ENCODE measurements at regions not wholly inside any gene's neighbourhood (a gene's known extent, or its start where the extent isn't known, plus 50 kb on each side); places are given as distances from the start of the nearest gene placed in this dataset.
A peak's percentile ranks its signal among the peaks of the same experiment; 100 is the strongest.

- no peak for DNase-seq
These were observed 1563.2 kb upstream of the MIR17HG start for GRCh38 chr13:89784161-89784809.

GRCh38 chr13:89786531-89786930, 1561.0 kb upstream of the MIR17HG start:
- DNase-seq = no peak

GRCh38 chr13:89790696-89791095, 1556.8 kb upstream of the MIR17HG start:
- no peak for DNase-seq

- no peak for DNase-seq
These were observed 1555.4 kb upstream of the MIR17HG start for GRCh38 chr13:89791971-89792630.

GRCh38 chr13:89796196-89796595, 1551.3 kb upstream of the MIR17HG start:
- no peak for DNase-seq

- DNase-seq = no peak
These were observed 1543.6 kb upstream of the MIR17HG start for GRCh38 chr13:89803839-89804238.

GRCh38 chr13:89806594-89806993, 1540.9 kb upstream of the MIR17HG start:
- no peak for DNase-seq

GRCh38 chr13:89812856-89813255, 1534.6 kb upstream of the MIR17HG start:
- no peak for DNase-seq

GRCh38 chr13:89816404-89816803, 1531.1 kb upstream of the MIR17HG start:
- DNase-seq = no peak

- no peak for DNase-seq
These were observed 1525.0 kb upstream of the MIR17HG start for GRCh38 chr13:89822467-89822866.

- peak in 4 of 56 donors; percentile 2 to 7 (median 4) for DNase-seq
These were observed 1519.9 kb upstream of the MIR17HG start for GRCh38 chr13:89827552-89827951.

- DNase-seq = no peak
These were observed 1519.0 kb upstream of the MIR17HG start for GRCh38 chr13:89828506-89828905.

- DNase-seq = no peak
These were observed 1516.3 kb upstream of the MIR17HG start for GRCh38 chr13:89831157-89831556.

GRCh38 chr13:89832827-89833226, 1514.7 kb upstream of the MIR17HG start:
- DNase-seq = no peak

- no peak for DNase-seq
These were observed 1503.9 kb upstream of the MIR17HG start for GRCh38 chr13:89843621-89844020.

GRCh38 chr13:89845874-89846273, 1501.6 kb upstream of the MIR17HG start:
- DNase-seq = no peak

GRCh38 chr13:89846926-89847585, 1500.4 kb upstream of the MIR17HG start:
- DNase-seq = no peak

GRCh38 chr13:89852570-89852969, 1494.9 kb upstream of the MIR17HG start:
- no peak for DNase-seq

- no peak for DNase-seq
These were observed 1491.0 kb upstream of the MIR17HG start for GRCh38 chr13:89856512-89856911.

- no peak for DNase-seq
These were observed 1490.0 kb upstream of the MIR17HG start for GRCh38 chr13:89857502-89857901.

- DNase-seq = no peak
These were observed 1485.3 kb upstream of the MIR17HG start for GRCh38 chr13:89862011-89862690.

GRCh38 chr13:89862691-89863036, 1484.8 kb upstream of the MIR17HG start:
- no peak for DNase-seq
